SU-DHL-6 (cell line): ENCODE measurements at regions not wholly inside any gene's neighbourhood (a gene's known extent, or its start where the extent isn't known, plus 50 kb on each side); places are given as distances from the start of the nearest gene placed in this dataset.

Source experiments
- H2AFZ ChIP-seq: fragments of 200-600 bp; sonication (generic); 2 replicates; pipeline ENCODE4 v1.6.1; 2014; ENCODE audit warnings: low read depth, mild to moderate bottlenecking, moderate library complexity, mixed read lengths, antibody characterized with exemption, low read length; ENCODE audit not compliant: severe bottlenecking
- H3F3A ChIP-seq: fragments of 200-600 bp; shearing (Covaris generic); 2 replicates; pipeline ENCODE4 v1.6.0; 2016; ENCODE audit warnings: antibody characterized with exemption, mild to moderate bottlenecking; ENCODE audit not compliant: insufficient read depth
- H3K27ac ChIP-seq: fragments of 200-600 bp; sonication (generic); 2 replicates; pipeline ENCODE4 v1.5.1; 2016; ENCODE audit warnings: low read depth, mild to moderate bottlenecking, low read length, moderate library complexity, mixed read lengths
- H3K27me3 ChIP-seq: fragments of 200-600 bp; sonication (generic), shearing (Covaris generic); 2 replicates; pipeline ENCODE4 v1.6.0; 2014; ENCODE audit warnings: mild to moderate bottlenecking, low read length
- H3K36me3 ChIP-seq: fragments of 200-600 bp; sonication (generic); 2 replicates; pipeline ENCODE4 v1.6.1; 2014; ENCODE audit warnings: mild to moderate bottlenecking, low read length, mixed read lengths
- H3K4me2 ChIP-seq: fragments of 300-600, 200-600 bp; shearing (Covaris generic), sonication (generic); 2 replicates; pipeline ENCODE4 v1.6.0; 2014; ENCODE audit warnings: low read length, low read depth, mild to moderate bottlenecking; ENCODE audit not compliant: poor library complexity, severe bottlenecking
- H3K4me3 ChIP-seq: fragments of 200-600 bp; sonication (generic); 2 replicates; pipeline ENCODE4 v1.5.1; 2014; ENCODE audit warnings: antibody characterized with exemption, low read length, mild to moderate bottlenecking, mixed read lengths; ENCODE audit not compliant: insufficient read depth, poor library complexity, severe bottlenecking
- H3K79me2 ChIP-seq: fragments of 200-600 bp; sonication (generic); 2 replicates; pipeline ENCODE4 v1.6.1; 2014; ENCODE audit warnings: mild to moderate bottlenecking, low read length, moderate library complexity; ENCODE audit not compliant: insufficient read depth
- H3K9ac ChIP-seq: fragments of 200-600 bp; sonication (generic); 2 replicates; pipeline ENCODE4 v1.7.0; 2014; ENCODE audit warnings: mild to moderate bottlenecking, low read length
- H3K9me2 ChIP-seq: fragments of 200-600 bp; sonication (generic); replicated peaks from 2 replicates; pipeline ENCODE4 v1.6.1; 2014; ENCODE audit warnings: low read length; ENCODE audit not compliant: insufficient read depth
- H3K9me3 ChIP-seq: fragments of 200-600 bp; sonication (generic); 2 replicates; pipeline ENCODE4 v1.6.1; 2014; ENCODE audit warnings: low read length, mixed read lengths; ENCODE audit not compliant: insufficient read depth
- H4K20me1 ChIP-seq: fragments of 200-600 bp; sonication (generic); 2 replicates; pipeline ENCODE4 v1.6.1; 2014; ENCODE audit warnings: low read depth, mild to moderate bottlenecking, antibody characterized with exemption, low read length, moderate library complexity, mixed read lengths
- EZH2phosphoT487 ChIP-seq: fragments of 200-600 bp; sonication (generic), shearing (Covaris generic); conservative IDR thresholded peaks from 2 replicates; pipeline ENCODE4 v1.6.1; 2018; ENCODE audit warnings: mild to moderate bottlenecking, antibody characterized with exemption, low read length, moderate library complexity, mixed read lengths
- TF ChIP-seq, protein P1 (sequence below): fragments of 200-600 bp; sonication (generic); IDR thresholded peaks from one replicate; pipeline ENCODE4 v1.5.1; 2017; ENCODE audit warnings: antibody characterized with exemption, mild to moderate bottlenecking, low read length, moderate library complexity; ENCODE audit not compliant: insufficient read depth, poor library complexity, severe bottlenecking

DNA sequence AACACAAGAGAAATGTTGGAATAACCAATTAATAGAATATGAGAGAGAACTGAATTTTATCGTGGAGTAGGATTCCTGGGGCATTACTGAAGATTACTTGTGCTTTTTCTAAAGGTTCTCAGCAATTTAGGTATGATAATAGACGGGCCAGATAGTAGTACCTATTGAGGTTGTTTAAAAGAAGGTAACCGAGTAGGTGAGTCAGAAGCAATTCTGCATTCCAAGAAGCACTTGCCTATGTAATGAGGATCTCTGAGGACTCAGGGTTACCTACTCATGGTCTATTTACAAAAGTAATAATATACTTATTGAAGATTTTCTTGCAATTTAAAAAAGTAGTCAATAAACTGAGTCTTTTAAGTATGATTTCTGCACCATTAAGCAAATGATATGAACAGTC, 1469.8 kb downstream of the BRINP3 start:
- TF ChIP-seq, protein P1, sequence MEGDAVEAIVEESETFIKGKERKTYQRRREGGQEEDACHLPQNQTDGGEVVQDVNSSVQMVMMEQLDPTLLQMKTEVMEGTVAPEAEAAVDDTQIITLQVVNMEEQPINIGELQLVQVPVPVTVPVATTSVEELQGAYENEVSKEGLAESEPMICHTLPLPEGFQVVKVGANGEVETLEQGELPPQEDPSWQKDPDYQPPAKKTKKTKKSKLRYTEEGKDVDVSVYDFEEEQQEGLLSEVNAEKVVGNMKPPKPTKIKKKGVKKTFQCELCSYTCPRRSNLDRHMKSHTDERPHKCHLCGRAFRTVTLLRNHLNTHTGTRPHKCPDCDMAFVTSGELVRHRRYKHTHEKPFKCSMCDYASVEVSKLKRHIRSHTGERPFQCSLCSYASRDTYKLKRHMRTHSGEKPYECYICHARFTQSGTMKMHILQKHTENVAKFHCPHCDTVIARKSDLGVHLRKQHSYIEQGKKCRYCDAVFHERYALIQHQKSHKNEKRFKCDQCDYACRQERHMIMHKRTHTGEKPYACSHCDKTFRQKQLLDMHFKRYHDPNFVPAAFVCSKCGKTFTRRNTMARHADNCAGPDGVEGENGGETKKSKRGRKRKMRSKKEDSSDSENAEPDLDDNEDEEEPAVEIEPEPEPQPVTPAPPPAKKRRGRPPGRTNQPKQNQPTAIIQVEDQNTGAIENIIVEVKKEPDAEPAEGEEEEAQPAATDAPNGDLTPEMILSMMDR: no peak
- TF ChIP-seq EZH2phosphoT487: no peak
- H4K20me1 ChIP-seq: no peaks in the 10 kb centered on the region
- H3K9ac ChIP-seq: no peak overlapping the region
- no peaks in the 10 kb centered on the region for H3F3A ChIP-seq
- no peaks in the 10 kb centered on the region for H3K36me3 ChIP-seq
- H3K4me3 ChIP-seq: no peak overlapping the region
- no peaks in the 10 kb centered on the region; the same call in 1 of the 2 replicates for H3K9me2 ChIP-seq
- no peak overlapping the region for H2AFZ ChIP-seq
- H3K4me2 ChIP-seq: no peak overlapping the region
- H3K27me3 ChIP-seq: no peaks in the 10 kb centered on the region
- H3K9me3 ChIP-seq: no peaks in the 10 kb centered on the region
- H3K27ac ChIP-seq: no peak overlapping the region
- no peaks in the 10 kb centered on the region for H3K79me2 ChIP-seq

DNA sequence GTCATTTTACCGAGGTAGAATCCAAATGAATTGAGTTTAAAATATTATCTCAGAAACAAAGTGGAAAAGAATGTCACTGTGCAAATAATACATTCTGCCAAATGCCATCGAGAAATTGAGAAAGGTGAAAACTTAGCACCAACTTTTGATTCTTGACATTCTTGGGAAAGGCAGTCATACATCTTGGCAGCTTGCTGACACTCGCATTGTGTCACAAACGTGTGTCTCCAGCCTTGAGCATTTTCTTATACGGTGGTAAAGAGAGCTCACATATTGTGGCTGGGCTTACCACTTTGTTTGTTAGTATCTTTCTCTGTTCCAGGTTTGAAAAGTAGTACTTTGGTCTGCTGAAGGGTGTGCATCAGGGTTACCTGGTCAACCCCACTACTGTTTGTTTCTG, 1456.1 kb downstream of the BRINP3 start:
- H3K79me2 ChIP-seq: no peaks in the 10 kb centered on the region
- no peak overlapping the region for H3K4me3 ChIP-seq
- TF ChIP-seq, protein P1: no peak

DNA sequence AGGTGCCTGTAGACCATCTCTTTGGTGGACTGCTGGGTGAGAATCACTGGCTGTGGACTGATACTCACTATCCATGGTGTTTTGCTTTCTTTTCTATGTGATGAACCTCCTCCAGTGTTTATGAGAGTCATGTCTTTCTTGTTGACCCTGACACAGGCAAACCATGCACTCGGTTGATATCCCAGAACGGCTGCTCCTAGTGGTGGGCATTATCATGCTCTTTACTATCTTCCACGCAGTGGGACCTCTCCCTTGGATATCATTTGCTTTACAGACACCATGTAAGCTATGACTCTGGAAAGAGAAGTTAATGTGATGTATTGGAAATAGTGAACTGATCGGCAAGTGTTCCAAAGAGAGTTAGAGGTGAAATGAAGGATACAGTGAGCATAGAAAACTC, 1455.6 kb downstream of the BRINP3 start:
- Histone ChIP-seq H3K9me2 (no peaks in the 10 kb centered on the region), H3K79me2 (no peaks in the 10 kb centered on the region), H3K4me2 (no peak overlapping the region), H2AFZ (no peak overlapping the region), H3K9me3 (no peaks in the 10 kb centered on the region), H3K36me3 (no peaks in the 10 kb centered on the region), H3F3A (no peaks in the 10 kb centered on the region), H3K4me3 (no peak overlapping the region), H3K27ac (no peak overlapping the region), H4K20me1 (no peaks in the 10 kb centered on the region), H3K9ac (no peak overlapping the region), H3K27me3 (no peaks in the 10 kb centered on the region)
- TF ChIP-seq EZH2phosphoT487: no peak
- TF ChIP-seq, protein P1: no peak

More for the DNA sequence above, 1456.1 kb downstream of the BRINP3 start:
- Histone ChIP-seq H3K9me3 (no peaks in the 10 kb centered on the region), H3K27ac (no peak overlapping the region), H3K4me2 (no peak overlapping the region), H3F3A (no peaks in the 10 kb centered on the region), H3K36me3 (no peaks in the 10 kb centered on the region), H4K20me1 (no peaks in the 10 kb centered on the region), H3K9ac (no peak overlapping the region), H2AFZ (peak overlapping the region; percentile 77), H3K9me2 (no peaks in the 10 kb centered on the region), H3K27me3 (no peaks in the 10 kb centered on the region)

DNA sequence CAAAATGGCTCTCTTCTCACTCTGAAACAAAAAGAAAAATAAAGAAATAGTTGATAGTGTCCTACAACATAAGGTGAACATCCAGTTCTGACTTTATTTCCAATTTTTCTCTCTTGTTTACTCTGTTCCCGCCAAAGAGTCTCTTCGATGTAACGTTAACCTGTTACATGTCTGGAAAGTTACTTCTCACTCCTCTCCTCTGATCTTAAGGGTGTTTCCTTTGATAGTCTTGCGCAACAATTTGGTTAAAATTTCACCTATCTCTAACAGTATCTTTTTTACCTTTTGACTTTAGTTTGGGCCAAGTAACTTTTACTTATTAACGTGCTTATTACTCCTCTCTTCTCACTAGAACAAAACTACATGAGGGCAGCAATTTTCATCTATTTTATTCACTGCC, 1450.2 kb downstream of the BRINP3 start:
- TF ChIP-seq, protein P1: no peak
- no peak for TF ChIP-seq EZH2phosphoT487

More for the DNA sequence above, 1450.2 kb downstream of the BRINP3 start:
- Histone ChIP-seq H3K27ac (no peak overlapping the region), H3K4me3 (no peak overlapping the region), H3K79me2 (no peaks in the 10 kb centered on the region), H2AFZ (peak overlapping the region; percentile 32), H3K9me2 (no peaks in the 10 kb centered on the region), H3K27me3 (no peaks in the 10 kb centered on the region), H3K36me3 (no peaks in the 10 kb centered on the region), H3F3A (no peaks in the 10 kb centered on the region), H3K4me2 (no peak overlapping the region), H3K9me3 (no peaks in the 10 kb centered on the region), H3K9ac (no peak overlapping the region), H4K20me1 (no peaks in the 10 kb centered on the region)
